CD14-positive monocyte (primary cell): ENCODE measurements at regions not wholly inside any gene's neighbourhood (a gene's known extent, or its start where the extent isn't known, plus 50 kb on each side); places are given as distances from the start of the nearest gene placed in this dataset.

Experiments used
- DNase-seq, 3 donors: peaks; one replicate each; pipeline ENCODE4 v3.0.0-alpha.2; 2011 to 2022
- H2AFZ ChIP-seq: 2 replicates; pipeline ENCODE4 v1.6.0; 2012; ENCODE audit warnings: mild to moderate bottlenecking, low read depth, low read length, inconsistent platforms; ENCODE audit not compliant: insufficient read depth, poor library complexity, severe bottlenecking
- H3K27ac ChIP-seq, 2 donors: 1 replicate in 1 of 2; 2 replicates in 1 of 2; pipeline ENCODE4 v1.5.1; 2012 to 2013; ENCODE audit warnings: low read length in 2 of 2, control low read depth in 1 of 2, inconsistent platforms in 1 of 2, low read depth in 1 of 2, mild to moderate bottlenecking in 1 of 2
- H3K27me3 ChIP-seq, 2 donors: one replicate each; pipeline versions ENCODE4 v1.6.0 to v1.6.1; 2011 to 2013; ENCODE audit warnings: low read length in 2 of 2; ENCODE audit not compliant: control insufficient read depth in 2 of 2, insufficient read depth in 2 of 2
- H3K36me3 ChIP-seq, 2 donors: replicated peaks in 1 of 2; 1 replicate in 1 of 2; 2 replicates in 1 of 2; pipeline versions ENCODE4 v1.5.1 to v1.6.1; 2012 to 2013; ENCODE audit warnings: low read length in 2 of 2, control low read depth in 1 of 2, inconsistent platforms in 1 of 2, mild to moderate bottlenecking in 1 of 2; ENCODE audit not compliant: insufficient read depth in 2 of 2, control insufficient read depth in 1 of 2
- H3K4me1 ChIP-seq, 2 donors: 1 replicate in 1 of 2; 2 replicates in 1 of 2; pipeline versions ENCODE4 v1.5.1 to v1.6.1; 2012 to 2013; ENCODE audit warnings: low read length in 2 of 2, control low read depth in 1 of 2, inconsistent platforms in 1 of 2, mild to moderate bottlenecking in 1 of 2, moderate library complexity in 1 of 2; ENCODE audit not compliant: insufficient read depth in 2 of 2, control insufficient read depth in 1 of 2
- H3K4me2 ChIP-seq: replicated peaks from 2 replicates; pipeline ENCODE3; 2012; ENCODE audit warnings: low read length, moderate library complexity, mild to moderate bottlenecking; ENCODE audit not compliant: poor library complexity, severe bottlenecking; ENCODE audit errors: extremely low read depth
- H3K4me3 ChIP-seq, 3 experiments: fragments of 200-600 bp in 1 of 3; sonication (generic) in 1 of 3; replicated peaks in 1 of 3; 1 replicate in 2 of 3; 2 replicates in 1 of 3; pipeline ENCODE4 v1.5.1; 2011 to 2013; ENCODE audit warnings: low read length in 3 of 3, mild to moderate bottlenecking in 3 of 3, control low read depth in 2 of 3, low read depth in 2 of 3, inconsistent platforms in 1 of 3, moderate library complexity in 1 of 3
- H3K79me2 ChIP-seq: 2 replicates; pipeline ENCODE4 v1.6.0; 2012; ENCODE audit warnings: mild to moderate bottlenecking, control low read depth, inconsistent platforms, low read length, moderate library complexity; ENCODE audit not compliant: insufficient read depth
- H3K9ac ChIP-seq: 2 replicates; pipeline ENCODE4 v1.6.0; 2017; ENCODE audit warnings: low read length, mild to moderate bottlenecking; ENCODE audit not compliant: insufficient read depth, poor library complexity, severe bottlenecking
- H3K9me3 ChIP-seq, 2 donors: replicated peaks in 1 of 2; 1 replicate in 1 of 2; 2 replicates in 1 of 2; pipeline versions ENCODE4 v1.5.1 to v1.6.1; 2012 to 2013; ENCODE audit warnings: low read length in 2 of 2, control low read depth in 1 of 2; ENCODE audit not compliant: control insufficient read depth in 1 of 2, insufficient read depth in 1 of 2
- H4K20me1 ChIP-seq: 2 replicates; pipeline ENCODE4 v1.6.0; 2012; ENCODE audit warnings: mild to moderate bottlenecking, low read length, control low read depth, moderate library complexity; ENCODE audit not compliant: insufficient read depth
- H3K27ac Mint-ChIP-seq, 7 donors: one replicate each; pipeline ENCODE4 v1.8.0; 2020; ENCODE audit warnings: mild to moderate bottlenecking in 7 of 7, mixed read lengths in 7 of 7, moderate library complexity in 6 of 7, inconsistent platforms in 2 of 7
- H3K27me3 Mint-ChIP-seq, 3 donors: one replicate each; pipeline ENCODE4 v1.8.0; 2021 to 2022; ENCODE audit warnings: low read depth in 3 of 3, mild to moderate bottlenecking in 3 of 3, mixed read lengths in 3 of 3, moderate library complexity in 3 of 3, inconsistent platforms in 1 of 3
- H3K36me3 Mint-ChIP-seq, 2 donors: one replicate each; pipeline ENCODE4 v1.8.0; 2020; ENCODE audit warnings: mixed read lengths in 2 of 2, inconsistent platforms in 1 of 2, mild to moderate bottlenecking in 1 of 2
- H3K4me1 Mint-ChIP-seq: one replicate; pipeline ENCODE4 v1.8.0; 2020; ENCODE audit warnings: mild to moderate bottlenecking, mixed read lengths
- H3K4me3 Mint-ChIP-seq, 2 donors: one replicate each; pipeline ENCODE4 v1.8.0; 2020; ENCODE audit warnings: mild to moderate bottlenecking in 2 of 2, mixed read lengths in 2 of 2, moderate library complexity in 1 of 2
- H3K9me3 Mint-ChIP-seq, 7 donors: one replicate each; pipeline ENCODE4 v1.8.0; 2020 to 2022; ENCODE audit warnings: mixed read lengths in 7 of 7, mild to moderate bottlenecking in 6 of 7, moderate library complexity in 6 of 7, inconsistent platforms in 2 of 7
- CTCF ChIP-seq: fragments of 200-600 bp; IDR thresholded peaks from one replicate; pipeline ENCODE4 v1.8.0; 2022; ENCODE audit warnings: antibody characterized with exemption, mild to moderate bottlenecking
- WGBS: methylation state at CpG from one replicate; pipeline ENCODE4 v1.1.5; 2013; ENCODE audit warnings: missing lambda C conversion rate; ENCODE audit not compliant: insufficient coverage; 5-methylcytosine and 5-hydroxymethylcytosine counted together
- intact Hi-C, 2 donors: fragments of 100-400 bp; cut with micrococcal nuclease; formaldehyde crosslinking; loops; one replicate each; pipeline versions ENCODE4 v1.15.0 to v1.15.1; 2023

GRCh38 chr12:90823859-90824258 is 131.1 kb downstream of the CCER1 start:
- no peak overlapping the region for H3K27ac ChIP-seq
- Mint-ChIP-seq H3K27me3 (no peaks in the 10 kb centered on the region), H3K27ac (no peak overlapping the region), H3K9me3 (peaks cover 0 to 9% (median 7%) of the 10 kb centered on the region in 7 donors), H3K4me1 (no peaks in the 10 kb centered on the region), H3K4me3 (no peak overlapping the region), H3K36me3 (no peaks in the 10 kb centered on the region)
- intact Hi-C loops, result no loop called here
- H3K4me2 ChIP-seq, result no peak overlapping the region
- WGBS, result 96% methylated on average over 31 of the region's 32 CpGs
- H3K79me2 ChIP-seq, result no peaks in the 10 kb centered on the region
- H3K4me3 ChIP-seq, result no peak overlapping the region
- H3K9me3 ChIP-seq, result peaks cover 0 to 13% of the 10 kb centered on the region in 2 donors
- no peak overlapping the region for H3K9ac ChIP-seq
- no peaks in the 10 kb centered on the region for H3K27me3 ChIP-seq
- no peak for TF ChIP-seq CTCF
- no peaks in the 10 kb centered on the region for H3K4me1 ChIP-seq
- H2AFZ ChIP-seq, result no peak overlapping the region
- H3K36me3 ChIP-seq, result no peaks in the 10 kb centered on the region
- DNase-seq, result no peak
- H4K20me1 ChIP-seq, result no peaks in the 10 kb centered on the region

GRCh38 chr12:90819709-90820108 is 135.3 kb downstream of the CCER1 start:
- no peaks in the 10 kb centered on the region for H3K36me3 Mint-ChIP-seq
- H3K27me3 Mint-ChIP-seq, result no peaks in the 10 kb centered on the region
- no peak for DNase-seq
- TF ChIP-seq CTCF, result no peak
- no peaks in the 10 kb centered on the region for H4K20me1 ChIP-seq
- H3K4me1 Mint-ChIP-seq, result no peaks in the 10 kb centered on the region
- no peak overlapping the region for H2AFZ ChIP-seq
- H3K9ac ChIP-seq, result no peak overlapping the region
- no peaks in the 10 kb centered on the region for H3K4me1 ChIP-seq
- no peak overlapping the region for H3K4me2 ChIP-seq
- H3K79me2 ChIP-seq, result no peaks in the 10 kb centered on the region
- H3K27ac Mint-ChIP-seq, result no peak overlapping the region
- peaks cover 0 to 9% (median 6%) of the 10 kb centered on the region in 7 donors for H3K9me3 Mint-ChIP-seq
- no peaks in the 10 kb centered on the region for H3K36me3 ChIP-seq
- H3K27me3 ChIP-seq, result no peaks in the 10 kb centered on the region
- intact Hi-C loops, result no loop called here
- H3K4me3 Mint-ChIP-seq, result no peak overlapping the region
- peaks cover 0 to 11% of the 10 kb centered on the region in 2 donors for H3K9me3 ChIP-seq
- no peak overlapping the region for H3K4me3 ChIP-seq
- H3K27ac ChIP-seq, result no peak overlapping the region
